ENCODE measurements at regions not wholly inside any gene's neighbourhood (a gene's known extent, or its start where the extent isn't known, plus 50 kb on each side); places are given as distances from the start of the nearest gene placed in this dataset.
"Not testable (repeated sequence)": the region's sequence is repeated elsewhere in the genome, so short reads cannot be mapped to it uniquely, and the experiment has no call there.

GRCh38 chr6:44036699-44037101 lies 90.6 kb downstream of the MRPL14 start:
- DNase-seq, result no peak

- no peak for DNase-seq
Observed at GRCh38 chr6:44036196-44036595, 91.1 kb downstream of the MRPL14 start.

GRCh38 chr6:44035621-44036020 lies 91.6 kb downstream of the MRPL14 start:
- no peak for DNase-seq

- no peak for DNase-seq
Observed at GRCh38 chr6:44034931-44035345, 92.3 kb downstream of the MRPL14 start.

- DNase-seq, result no peak
Observed at GRCh38 chr6:44034391-44034861, 92.8 kb downstream of the MRPL14 start.

- no peak for DNase-seq
Observed at GRCh38 chr6:44030812-44031454, 96.3 kb downstream of the MRPL14 start.

- no peak for DNase-seq
Observed at GRCh38 chr6:44029444-44030185, 97.6 kb downstream of the MRPL14 start.

- DNase-seq, result no peak
Observed at GRCh38 chr6:44028789-44029310, 98.4 kb downstream of the MRPL14 start.

- DNase-seq, result no peak
Observed at GRCh38 chr6:44025226-44025625, 102.0 kb downstream of the MRPL14 start.

- peak; percentile 20 for DNase-seq
Observed at GRCh38 chr6:44024574-44025219, 102.6 kb downstream of the MRPL14 start.

GRCh38 chr6:44023586-44024454 lies 103.4 kb downstream of the MRPL14 start:
- no peak for DNase-seq

GRCh38 chr6:44022671-44023352 lies 104.4 kb downstream of the MRPL14 start:
- DNase-seq, result no peak

- no peak for DNase-seq
Observed at GRCh38 chr6:44022296-44022661, 105.0 kb downstream of the MRPL14 start.

GRCh38 chr6:44021589-44022295 lies 105.5 kb downstream of the MRPL14 start:
- no peak for DNase-seq

- DNase-seq, result no peak
Observed at GRCh38 chr6:44020664-44021425, 106.4 kb downstream of the MRPL14 start.

GRCh38 chr6:44020148-44020547 lies 107.1 kb downstream of the MRPL14 start:
- no peak for DNase-seq

- not testable (repeated sequence) for DNase-seq
Observed at GRCh38 chr6:44017307-44017706, 109.9 kb downstream of the MRPL14 start.

GRCh38 chr6:44016131-44016870 lies 111.0 kb downstream of the MRPL14 start:
- DNase-seq, result no peak

- DNase-seq, result no peak
Observed at GRCh38 chr6:44012078-44012493, 115.2 kb downstream of the MRPL14 start.

Measured in RPMI8226 (cell line).